ENCODE measurements at regions not wholly inside any gene's neighbourhood (a gene's known extent, or its start where the extent isn't known, plus 50 kb on each side); places are given as distances from the start of the nearest gene placed in this dataset.

DNA sequence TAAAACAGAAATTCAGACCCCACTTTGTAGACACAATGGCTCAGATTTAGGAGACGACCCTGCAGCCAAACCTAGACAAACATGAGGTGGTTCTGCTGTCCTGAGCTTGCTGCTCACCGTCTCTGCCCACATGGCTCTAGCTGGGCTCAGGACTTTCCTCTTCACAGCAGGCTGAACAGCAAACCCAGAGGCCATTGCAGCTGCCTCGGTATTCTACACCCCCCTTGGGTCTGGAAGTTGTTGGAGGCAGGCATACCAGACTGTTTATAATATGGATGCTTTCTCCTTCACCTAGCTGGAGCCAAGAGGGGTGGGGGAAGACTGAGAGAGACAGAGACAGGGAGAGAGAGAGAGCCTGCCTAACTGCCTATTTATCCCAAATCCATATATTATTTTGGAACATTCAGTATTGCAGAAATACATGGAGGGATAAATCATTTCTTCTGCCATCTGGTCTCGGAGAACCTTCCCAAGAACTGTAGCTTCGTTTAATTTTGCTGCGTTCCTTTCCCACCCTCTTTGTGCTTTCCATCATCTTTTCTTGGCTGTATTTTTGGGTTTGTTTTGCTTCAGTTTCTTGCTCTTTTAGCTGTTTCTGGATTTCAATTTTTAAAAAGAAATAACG, 628.2 kb upstream of the RBFOX1 start:
- CTCF ChIA-PET = no interaction called here
- no peak for DNase-seq
- peaks cover 14% of the 10 kb centered on the region for H3K9me3 Mint-ChIP-seq (ENCODE audit: low read depth, unreplicated experiment)
- BruUV-seq (replicated peaks) = no TSS peak
- TF ChIP-seq, protein P1, sequence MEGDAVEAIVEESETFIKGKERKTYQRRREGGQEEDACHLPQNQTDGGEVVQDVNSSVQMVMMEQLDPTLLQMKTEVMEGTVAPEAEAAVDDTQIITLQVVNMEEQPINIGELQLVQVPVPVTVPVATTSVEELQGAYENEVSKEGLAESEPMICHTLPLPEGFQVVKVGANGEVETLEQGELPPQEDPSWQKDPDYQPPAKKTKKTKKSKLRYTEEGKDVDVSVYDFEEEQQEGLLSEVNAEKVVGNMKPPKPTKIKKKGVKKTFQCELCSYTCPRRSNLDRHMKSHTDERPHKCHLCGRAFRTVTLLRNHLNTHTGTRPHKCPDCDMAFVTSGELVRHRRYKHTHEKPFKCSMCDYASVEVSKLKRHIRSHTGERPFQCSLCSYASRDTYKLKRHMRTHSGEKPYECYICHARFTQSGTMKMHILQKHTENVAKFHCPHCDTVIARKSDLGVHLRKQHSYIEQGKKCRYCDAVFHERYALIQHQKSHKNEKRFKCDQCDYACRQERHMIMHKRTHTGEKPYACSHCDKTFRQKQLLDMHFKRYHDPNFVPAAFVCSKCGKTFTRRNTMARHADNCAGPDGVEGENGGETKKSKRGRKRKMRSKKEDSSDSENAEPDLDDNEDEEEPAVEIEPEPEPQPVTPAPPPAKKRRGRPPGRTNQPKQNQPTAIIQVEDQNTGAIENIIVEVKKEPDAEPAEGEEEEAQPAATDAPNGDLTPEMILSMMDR (IDR thresholded peaks at IDR 0.05; ENCODE audit: unreplicated experiment) = no peak
- H3K36me3 Mint-ChIP-seq (ENCODE audit: insufficient read depth, unreplicated experiment) = no peaks in the 10 kb centered on the region
- H3K4me1 Mint-ChIP-seq (ENCODE audit: low read depth, unreplicated experiment) = no peaks in the 10 kb centered on the region
- no peak overlapping the region for H3K4me3 Mint-ChIP-seq (ENCODE audit: low read depth, unreplicated experiment)
- no peak overlapping the region for H3K27ac Mint-ChIP-seq (ENCODE audit: unreplicated experiment)
- H3K27me3 Mint-ChIP-seq (ENCODE audit: unreplicated experiment) = no peaks in the 10 kb centered on the region
- intact Hi-C loops (cut with micrococcal nuclease; ENCODE audit: unreplicated experiment) = no loop called here

DNA sequence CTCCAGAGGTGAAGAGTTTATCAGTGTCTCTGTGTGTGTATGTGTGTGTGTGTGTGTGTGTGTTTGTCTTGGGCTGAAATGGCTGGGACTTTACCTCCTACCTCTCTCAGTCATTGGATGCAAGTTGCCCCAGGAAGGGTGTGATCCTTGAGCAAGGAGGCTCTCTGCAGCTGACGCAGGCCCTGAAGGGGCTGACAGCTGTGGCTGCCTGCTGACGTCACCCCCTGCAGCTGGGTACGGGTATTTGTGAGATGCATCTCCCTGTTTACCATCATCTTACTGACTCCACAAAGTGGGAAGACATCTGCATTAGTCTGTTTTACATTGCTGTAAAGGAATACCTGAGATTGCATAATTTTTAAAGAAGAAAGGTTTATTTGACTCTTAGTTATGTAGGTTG, 631.5 kb upstream of the RBFOX1 start:
- CTCF ChIA-PET = no interaction called here
- no TSS peak for BruUV-seq (replicated peaks)
- no peak overlapping the region for H3K4me3 Mint-ChIP-seq (ENCODE audit: low read depth, unreplicated experiment)
- H3K27ac Mint-ChIP-seq (ENCODE audit: unreplicated experiment) = no peak overlapping the region
- TF ChIP-seq, protein P1 (IDR thresholded peaks at IDR 0.05; ENCODE audit: unreplicated experiment) = no peak
- peaks cover 13% of the 10 kb centered on the region for H3K9me3 Mint-ChIP-seq (ENCODE audit: low read depth, unreplicated experiment)
- intact Hi-C loops (cut with micrococcal nuclease; ENCODE audit: unreplicated experiment) = no loop called here
- H3K4me1 Mint-ChIP-seq (ENCODE audit: low read depth, unreplicated experiment) = no peaks in the 10 kb centered on the region
- no peaks in the 10 kb centered on the region for H3K36me3 Mint-ChIP-seq (ENCODE audit: insufficient read depth, unreplicated experiment)
- no peak for DNase-seq
- no peaks in the 10 kb centered on the region for H3K27me3 Mint-ChIP-seq (ENCODE audit: unreplicated experiment)

DNA sequence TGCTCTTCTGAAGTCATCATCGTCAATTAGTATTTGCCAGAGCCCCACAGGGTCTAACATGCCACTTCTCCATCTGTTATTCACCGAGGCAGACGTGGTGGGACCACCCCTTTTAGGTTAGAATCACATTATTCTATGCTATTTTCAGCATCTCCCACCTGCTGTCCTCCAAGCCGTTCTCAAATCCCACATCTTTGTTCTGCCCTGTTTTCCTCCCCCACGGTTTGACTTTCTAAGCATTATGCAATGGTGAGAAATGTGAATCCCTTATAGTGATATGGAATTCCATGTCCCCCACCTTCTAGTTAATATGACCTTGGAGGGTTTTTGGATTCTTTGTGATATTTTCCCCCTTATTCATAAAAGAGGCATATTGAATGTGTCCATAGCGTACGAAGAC, 634.1 kb upstream of the RBFOX1 start:
- no peak overlapping the region for H3K4me3 Mint-ChIP-seq (ENCODE audit: low read depth, unreplicated experiment)
- TF ChIP-seq, protein P1 (IDR thresholded peaks at IDR 0.05; ENCODE audit: unreplicated experiment) = no peak
- intact Hi-C loops (cut with micrococcal nuclease; ENCODE audit: unreplicated experiment) = no loop called here
- CTCF ChIA-PET = no interaction called here
- no TSS peak for BruUV-seq (replicated peaks)
- H3K9me3 Mint-ChIP-seq (ENCODE audit: low read depth, unreplicated experiment) = peaks cover 4% of the 10 kb centered on the region
- no peak overlapping the region for H3K27ac Mint-ChIP-seq (ENCODE audit: unreplicated experiment)
- no peak for DNase-seq
- no peaks in the 10 kb centered on the region for H3K36me3 Mint-ChIP-seq (ENCODE audit: insufficient read depth, unreplicated experiment)
- no peaks in the 10 kb centered on the region for H3K4me1 Mint-ChIP-seq (ENCODE audit: low read depth, unreplicated experiment)
- H3K27me3 Mint-ChIP-seq (ENCODE audit: unreplicated experiment) = no peaks in the 10 kb centered on the region

DNA sequence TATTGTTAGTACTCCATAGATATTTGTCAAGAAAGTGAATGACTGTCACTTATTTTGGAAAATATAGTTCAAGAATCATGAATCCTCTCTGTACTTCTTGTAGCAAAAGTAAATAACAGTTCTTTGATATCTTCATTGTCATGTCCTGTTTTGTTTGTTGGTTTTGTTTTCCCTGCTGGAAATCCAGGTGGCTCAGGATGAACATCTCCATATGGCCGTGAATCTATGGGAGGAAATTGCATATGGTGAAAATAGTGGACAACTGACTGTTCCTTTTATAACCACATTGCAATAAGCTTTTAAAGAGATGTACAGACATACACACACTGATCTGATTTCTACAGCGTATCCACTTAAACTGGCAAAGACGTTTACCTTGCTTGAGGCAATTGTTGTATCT, 637.0 kb upstream of the RBFOX1 start:
- TF ChIP-seq, protein P1 (IDR thresholded peaks at IDR 0.05; ENCODE audit: unreplicated experiment) = no peak
- CTCF ChIA-PET = no interaction called here

More for the DNA sequence above, 637.0 kb upstream of the RBFOX1 start:
- DNase-seq = no peak
- Mint-ChIP-seq H3K9me3 (ENCODE audit: low read depth, unreplicated experiment) (peaks cover 4% of the 10 kb centered on the region), H3K27ac (ENCODE audit: unreplicated experiment) (no peak overlapping the region), H3K4me3 (ENCODE audit: low read depth, unreplicated experiment) (no peak overlapping the region), H3K36me3 (ENCODE audit: insufficient read depth, unreplicated experiment) (no peaks in the 10 kb centered on the region), H3K4me1 (ENCODE audit: low read depth, unreplicated experiment) (no peaks in the 10 kb centered on the region), H3K27me3 (ENCODE audit: unreplicated experiment) (no peaks in the 10 kb centered on the region)
- intact Hi-C loops (cut with micrococcal nuclease; ENCODE audit: unreplicated experiment) = no loop called here
- no TSS peak for BruUV-seq (replicated peaks)

Measured in Calu3 (cell line).